Parathyroid adenoma (tissue), 2 donors: ENCODE measurements at regions not wholly inside any gene's neighbourhood (a gene's known extent, or its start where the extent isn't known, plus 50 kb on each side); places are given as distances from the start of the nearest gene placed in this dataset.

Experiments used
- H2AFZ ChIP-seq: fragments of 300-600 bp; sonication (generic); one replicate; pipeline ENCODE4 v1.7.0; 2017; ENCODE audit warnings: antibody characterized with exemption, mild to moderate bottlenecking
- H3K27ac ChIP-seq: fragments of 300-600 bp; sonication (generic); one replicate; pipeline ENCODE4 v1.7.0; 2017
- H3K27me3 ChIP-seq: fragments of 300-600 bp; sonication (generic); one replicate; pipeline ENCODE4 v1.7.0; 2017; ENCODE audit warnings: low read length; ENCODE audit not compliant: control insufficient read depth, insufficient read depth
- H3K36me3 ChIP-seq: fragments of 300-600 bp; sonication (generic); one replicate; pipeline ENCODE4 v1.7.0; 2017; ENCODE audit warnings: low read length; ENCODE audit not compliant: control insufficient read depth, insufficient read depth
- H3K4me1 ChIP-seq: fragments of 300-600 bp; sonication (generic); one replicate; pipeline ENCODE4 v1.7.0; 2017; ENCODE audit warnings: control low read depth
- H3K4me2 ChIP-seq: fragments of 300-600 bp; sonication (generic); one replicate; pipeline ENCODE4 v1.7.0; 2017; ENCODE audit warnings: low read length
- H3K4me3 ChIP-seq: fragments of 300-600 bp; sonication (generic); one replicate; pipeline ENCODE4 v1.7.0; 2017; ENCODE audit warnings: low read depth, low read length
- H3K79me2 ChIP-seq: fragments of 300-600 bp; sonication (generic); one replicate; pipeline ENCODE4 v1.7.0; 2017; ENCODE audit warnings: control low read depth
- H3K9ac ChIP-seq: fragments of 300-600 bp; sonication (generic); one replicate; pipeline ENCODE4 v1.7.0; 2017; ENCODE audit warnings: mild to moderate bottlenecking
- H3K9me3 ChIP-seq: fragments of 300-600 bp; sonication (generic); one replicate; pipeline ENCODE4 v1.7.0; 2017; ENCODE audit warnings: low read length; ENCODE audit not compliant: control insufficient read depth
- CTCF ChIP-seq: fragments of 300-600 bp; sonication (generic); IDR thresholded peaks from one replicate; pipeline ENCODE4 v1.7.0; 2017; ENCODE audit warnings: antibody characterized with exemption, mild to moderate bottlenecking
- donor health status: primary hyperparathyroidism.

- Histone ChIP-seq H3K9me3 (no peaks in the 10 kb centered on the region), H3K27me3 (no peaks in the 10 kb centered on the region), H3K36me3 (no peaks in the 10 kb centered on the region), H2AFZ (no peak overlapping the region), H3K9ac (no peak overlapping the region), H3K4me2 (no peak overlapping the region), H3K4me1 (no peaks in the 10 kb centered on the region), H3K4me3 (no peak overlapping the region), H3K79me2 (no peaks in the 10 kb centered on the region), H3K27ac (no peak overlapping the region)
- TF ChIP-seq CTCF, result no peak
Measured at GRCh38 chr22:48247829-48248228, 1485.4 kb downstream of the TBC1D22A start.

- no peak overlapping the region for H3K4me3 ChIP-seq
- no peaks in the 10 kb centered on the region for H3K9me3 ChIP-seq
- no peaks in the 10 kb centered on the region for H3K36me3 ChIP-seq
- TF ChIP-seq CTCF, result no peak
- H3K4me2 ChIP-seq, result no peak overlapping the region
- H3K9ac ChIP-seq, result no peak overlapping the region
- H3K4me1 ChIP-seq, result no peaks in the 10 kb centered on the region
- no peak overlapping the region for H3K27ac ChIP-seq
- no peaks in the 10 kb centered on the region for H3K27me3 ChIP-seq
- no peaks in the 10 kb centered on the region for H3K79me2 ChIP-seq
- no peak overlapping the region for H2AFZ ChIP-seq
Measured at GRCh38 chr22:48245196-48245485, 1482.7 kb downstream of the TBC1D22A start.

DNA sequence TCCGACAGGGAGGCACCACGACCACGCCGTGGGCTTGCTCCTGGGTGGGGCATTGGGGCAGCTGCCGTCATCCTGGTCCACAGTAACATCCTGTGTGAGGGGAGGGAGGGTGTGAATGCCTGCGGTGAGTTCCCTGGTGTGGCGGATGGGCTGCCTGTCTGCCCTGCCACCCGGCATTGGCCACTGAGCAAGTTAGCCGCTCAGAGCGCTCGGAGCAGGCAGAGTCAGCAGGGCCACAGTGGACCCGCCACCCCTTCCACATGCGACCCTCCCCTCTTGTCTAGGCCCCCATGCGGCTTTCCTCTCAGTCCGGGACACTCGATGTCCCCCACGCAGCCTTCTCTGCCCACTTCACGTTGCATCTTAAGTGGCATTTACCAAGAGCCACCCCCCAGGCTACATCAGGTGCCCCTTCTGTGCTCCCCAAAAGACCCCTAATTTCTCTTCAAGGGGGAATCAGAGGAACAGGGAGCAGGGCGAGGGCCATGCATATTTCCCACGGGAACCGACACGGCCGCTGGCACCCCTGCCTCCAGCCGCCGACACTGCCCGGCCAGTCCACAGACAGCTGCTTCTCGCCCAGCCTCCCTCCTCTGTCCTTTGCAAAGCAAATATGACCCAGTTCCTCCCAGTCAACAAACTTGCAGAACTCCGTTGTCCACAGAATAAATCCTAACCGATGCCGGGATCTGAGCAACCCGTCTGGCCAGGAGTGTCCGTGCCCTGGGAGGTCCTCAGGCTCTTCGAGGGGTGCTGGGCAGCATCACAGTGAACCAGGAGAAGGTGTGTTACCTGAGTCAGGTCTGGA lies 1482.1 kb downstream of the TBC1D22A start:
- Histone ChIP-seq H3K79me2 (no peaks in the 10 kb centered on the region), H3K27ac (no peak overlapping the region), H3K4me3 (no peak overlapping the region), H3K36me3 (no peaks in the 10 kb centered on the region), H3K27me3 (no peaks in the 10 kb centered on the region), H3K4me1 (no peaks in the 10 kb centered on the region), H2AFZ (no peak overlapping the region), H3K9me3 (no peaks in the 10 kb centered on the region), H3K4me2 (no peak overlapping the region), H3K9ac (no peak overlapping the region)
- TF ChIP-seq CTCF, result no peak

DNA sequence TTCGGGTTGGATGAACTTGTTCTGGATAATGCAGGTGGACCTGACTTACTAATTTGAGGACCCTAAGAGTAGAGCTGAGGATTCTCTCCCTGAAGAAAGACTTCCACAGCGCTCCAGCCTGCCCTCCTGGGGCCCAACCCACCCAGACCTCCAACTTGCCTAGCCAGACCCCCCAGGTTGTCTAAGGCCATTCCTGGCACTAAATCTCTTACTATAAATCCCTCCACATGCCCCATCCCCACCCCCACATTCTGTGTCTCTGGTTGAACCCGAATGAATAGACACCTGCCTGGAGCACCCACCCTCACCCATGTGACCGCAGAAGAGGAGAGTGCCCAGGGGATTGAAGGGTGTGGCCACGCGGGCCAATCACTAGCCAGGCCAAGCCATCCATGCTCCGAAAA lies 1480.0 kb downstream of the TBC1D22A start:
- Histone ChIP-seq H3K4me1 (no peaks in the 10 kb centered on the region), H3K27me3 (no peaks in the 10 kb centered on the region)
- no peak for TF ChIP-seq CTCF

DNA sequence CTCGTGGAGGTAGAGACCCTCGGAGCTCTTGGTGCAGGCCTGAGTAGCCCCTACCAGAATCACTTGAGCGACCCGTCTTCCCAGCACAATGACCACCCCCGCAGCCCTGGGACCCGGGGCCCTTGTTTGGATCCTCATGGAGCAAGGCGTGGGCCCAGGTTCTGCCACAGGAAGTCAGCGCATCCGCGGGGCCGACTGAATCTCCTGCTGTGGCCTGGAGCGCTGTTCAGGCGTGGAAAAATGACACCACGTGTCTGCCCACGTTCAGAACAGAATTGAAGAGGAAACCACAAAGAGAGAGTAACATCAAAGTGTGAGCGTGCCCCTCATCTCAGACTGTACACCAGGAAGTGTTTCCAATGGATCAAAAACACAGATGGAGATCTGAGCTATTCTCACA lies 1479.2 kb downstream of the TBC1D22A start:
- no peaks in the 10 kb centered on the region for H3K36me3 ChIP-seq
- H3K4me3 ChIP-seq, result no peak overlapping the region
- H2AFZ ChIP-seq, result no peak overlapping the region
- TF ChIP-seq CTCF, result no peak
- H3K27me3 ChIP-seq, result no peaks in the 10 kb centered on the region
- no peak overlapping the region for H3K27ac ChIP-seq
- H3K79me2 ChIP-seq, result no peaks in the 10 kb centered on the region
- no peak overlapping the region for H3K4me2 ChIP-seq
- H3K9ac ChIP-seq, result no peak overlapping the region
- H3K9me3 ChIP-seq, result no peaks in the 10 kb centered on the region
- no peaks in the 10 kb centered on the region for H3K4me1 ChIP-seq

More for the DNA sequence above, 1480.0 kb downstream of the TBC1D22A start:
- H3K9ac ChIP-seq, result no peak overlapping the region
- H3K9me3 ChIP-seq, result no peaks in the 10 kb centered on the region
- H3K27ac ChIP-seq, result no peak overlapping the region
- no peak overlapping the region for H3K4me2 ChIP-seq
- H3K79me2 ChIP-seq, result no peaks in the 10 kb centered on the region
- H2AFZ ChIP-seq, result no peak overlapping the region
- no peaks in the 10 kb centered on the region for H3K36me3 ChIP-seq
- H3K4me3 ChIP-seq, result no peak overlapping the region
